ENCODE measurements at regions not wholly inside any gene's neighbourhood (a gene's known extent, or its start where the extent isn't known, plus 50 kb on each side); places are given as distances from the start of the nearest gene placed in this dataset.

GRCh38 chr2:150939087-150939486 lies 322.6 kb downstream of the RBM43 start:
- peaks cover 6% of the 10 kb centered on the region for H3K9me3 Mint-ChIP-seq
- Histone ChIP-seq H3K9me3 (ENCODE audit: low read depth) (no peaks in the 10 kb centered on the region), H4K20me1 (ENCODE audit: low read depth) (no peaks in the 10 kb centered on the region), H3K27me3 (no peaks in the 10 kb centered on the region), H3K4me2 (no peak overlapping the region), H3K27ac (no peak overlapping the region), H3K79me2 (ENCODE audit: low read depth) (no peaks in the 10 kb centered on the region), H3K9ac (no peak overlapping the region), H2AFZ (replicated peaks) (peak overlapping the region; percentile 79), H3F3A (ENCODE audit: low read depth) (no peaks in the 10 kb centered on the region), H3K36me3 (no peaks in the 10 kb centered on the region), H3K4me3 (no peak overlapping the region), H3K4me1 (peaks cover 6% of the 10 kb centered on the region)
- no peak for DNase-seq (ENCODE audit: low spot score)
- peaks cover 5% of the 10 kb centered on the region for H3K4me1 Mint-ChIP-seq
- TF ChIP-seq EZH2phosphoT487 (IDR thresholded peaks at IDR 0.05) (no peak), EZH2 (IDR thresholded peaks at IDR 0.05) (no peak)
- TF ChIP-seq, protein P1, sequence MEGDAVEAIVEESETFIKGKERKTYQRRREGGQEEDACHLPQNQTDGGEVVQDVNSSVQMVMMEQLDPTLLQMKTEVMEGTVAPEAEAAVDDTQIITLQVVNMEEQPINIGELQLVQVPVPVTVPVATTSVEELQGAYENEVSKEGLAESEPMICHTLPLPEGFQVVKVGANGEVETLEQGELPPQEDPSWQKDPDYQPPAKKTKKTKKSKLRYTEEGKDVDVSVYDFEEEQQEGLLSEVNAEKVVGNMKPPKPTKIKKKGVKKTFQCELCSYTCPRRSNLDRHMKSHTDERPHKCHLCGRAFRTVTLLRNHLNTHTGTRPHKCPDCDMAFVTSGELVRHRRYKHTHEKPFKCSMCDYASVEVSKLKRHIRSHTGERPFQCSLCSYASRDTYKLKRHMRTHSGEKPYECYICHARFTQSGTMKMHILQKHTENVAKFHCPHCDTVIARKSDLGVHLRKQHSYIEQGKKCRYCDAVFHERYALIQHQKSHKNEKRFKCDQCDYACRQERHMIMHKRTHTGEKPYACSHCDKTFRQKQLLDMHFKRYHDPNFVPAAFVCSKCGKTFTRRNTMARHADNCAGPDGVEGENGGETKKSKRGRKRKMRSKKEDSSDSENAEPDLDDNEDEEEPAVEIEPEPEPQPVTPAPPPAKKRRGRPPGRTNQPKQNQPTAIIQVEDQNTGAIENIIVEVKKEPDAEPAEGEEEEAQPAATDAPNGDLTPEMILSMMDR (IDR thresholded peaks at IDR 0.05), result no peak
- H3K36me3 Mint-ChIP-seq, result no peaks in the 10 kb centered on the region
- no peaks in the 10 kb centered on the region for H3K27me3 Mint-ChIP-seq (ENCODE audit: insufficient read depth, low read depth)
- H3K27ac Mint-ChIP-seq, result no peak overlapping the region
- H3K4me3 Mint-ChIP-seq, result no peak overlapping the region

- H4K20me1 ChIP-seq (ENCODE audit: low read depth), result no peaks in the 10 kb centered on the region
- no peaks in the 10 kb centered on the region for H3F3A ChIP-seq (ENCODE audit: low read depth)
- TF ChIP-seq EZH2phosphoT487 (IDR thresholded peaks at IDR 0.05), result no peak
- TF ChIP-seq, protein P1 (IDR thresholded peaks at IDR 0.05), result no peak
- H3K27me3 Mint-ChIP-seq (ENCODE audit: insufficient read depth, low read depth), result no peaks in the 10 kb centered on the region
- H3K4me2 ChIP-seq, result no peak overlapping the region
- no peaks in the 10 kb centered on the region for H3K27me3 ChIP-seq
- H3K79me2 ChIP-seq (ENCODE audit: low read depth), result no peaks in the 10 kb centered on the region
- no peak overlapping the region for H3K27ac ChIP-seq
- no peaks in the 10 kb centered on the region for H3K9me3 ChIP-seq (ENCODE audit: low read depth)
- H3K36me3 Mint-ChIP-seq, result no peaks in the 10 kb centered on the region
- no peak overlapping the region for H3K4me3 ChIP-seq
- no peak overlapping the region for H2AFZ ChIP-seq (replicated peaks)
- H3K9ac ChIP-seq, result no peak overlapping the region
- peaks cover 6% of the 10 kb centered on the region for H3K9me3 Mint-ChIP-seq
- H3K4me1 Mint-ChIP-seq, result peaks cover 5% of the 10 kb centered on the region
- peaks cover 6% of the 10 kb centered on the region for H3K4me1 ChIP-seq
- no peak for DNase-seq (ENCODE audit: low spot score)
- H3K4me3 Mint-ChIP-seq, result no peak overlapping the region
- H3K36me3 ChIP-seq, result no peaks in the 10 kb centered on the region
- no peak overlapping the region for H3K27ac Mint-ChIP-seq
These were observed 323.1 kb downstream of the RBM43 start for GRCh38 chr2:150938527-150938926.

- Histone ChIP-seq H3K4me2 (no peak overlapping the region), H4K20me1 (ENCODE audit: low read depth) (no peaks in the 10 kb centered on the region), H3K79me2 (ENCODE audit: low read depth) (no peaks in the 10 kb centered on the region), H3K27me3 (no peaks in the 10 kb centered on the region), H2AFZ (replicated peaks) (no peak overlapping the region), H3K36me3 (no peaks in the 10 kb centered on the region), H3F3A (ENCODE audit: low read depth) (peaks cover 2% of the 10 kb centered on the region), H3K4me3 (no peak overlapping the region), H3K9me3 (ENCODE audit: low read depth) (no peaks in the 10 kb centered on the region), H3K9ac (no peak overlapping the region), H3K4me1 (peaks cover 20% of the 10 kb centered on the region), H3K27ac (no peak overlapping the region)
- Mint-ChIP-seq H3K27me3 (ENCODE audit: insufficient read depth, low read depth) (no peaks in the 10 kb centered on the region), H3K27ac (no peak overlapping the region), H3K4me3 (no peak overlapping the region), H3K36me3 (no peaks in the 10 kb centered on the region), H3K4me1 (peaks cover 5% of the 10 kb centered on the region), H3K9me3 (peaks cover 6% of the 10 kb centered on the region)
- TF ChIP-seq EZH2phosphoT487 (IDR thresholded peaks at IDR 0.05) (no peak), EZH2 (IDR thresholded peaks at IDR 0.05) (no peak)
- TF ChIP-seq, protein P1 (IDR thresholded peaks at IDR 0.05), result no peak
- DNase-seq (ENCODE audit: low spot score), result no peak
These were observed 324.6 kb downstream of the RBM43 start for GRCh38 chr2:150937030-150937429.
